ENCODE measurements at regions not wholly inside any gene's neighbourhood (a gene's known extent, or its start where the extent isn't known, plus 50 kb on each side); places are given as distances from the start of the nearest gene placed in this dataset.

DNA sequence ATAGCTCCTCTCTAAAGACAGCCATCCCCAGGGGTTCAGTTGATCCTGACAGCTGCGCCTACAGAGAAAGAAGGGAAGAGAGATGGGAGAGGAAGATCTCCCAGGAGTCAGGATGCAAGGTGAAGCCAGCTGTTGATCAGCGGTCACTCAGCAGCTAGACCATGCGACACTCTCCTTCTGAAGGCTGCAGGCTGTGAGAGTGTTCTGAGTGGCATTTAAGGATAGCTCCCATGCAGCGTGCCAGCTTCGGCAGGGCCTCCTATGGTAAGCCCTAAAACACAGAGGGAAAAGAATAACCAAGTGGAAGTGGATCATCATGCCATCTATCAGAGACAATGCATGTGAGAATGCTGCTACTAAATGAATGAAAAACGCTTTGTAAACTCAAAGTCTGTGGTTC lies 197.9 kb upstream of the NUDT4 start (continued):
- TF ChIP-seq, protein P1, sequence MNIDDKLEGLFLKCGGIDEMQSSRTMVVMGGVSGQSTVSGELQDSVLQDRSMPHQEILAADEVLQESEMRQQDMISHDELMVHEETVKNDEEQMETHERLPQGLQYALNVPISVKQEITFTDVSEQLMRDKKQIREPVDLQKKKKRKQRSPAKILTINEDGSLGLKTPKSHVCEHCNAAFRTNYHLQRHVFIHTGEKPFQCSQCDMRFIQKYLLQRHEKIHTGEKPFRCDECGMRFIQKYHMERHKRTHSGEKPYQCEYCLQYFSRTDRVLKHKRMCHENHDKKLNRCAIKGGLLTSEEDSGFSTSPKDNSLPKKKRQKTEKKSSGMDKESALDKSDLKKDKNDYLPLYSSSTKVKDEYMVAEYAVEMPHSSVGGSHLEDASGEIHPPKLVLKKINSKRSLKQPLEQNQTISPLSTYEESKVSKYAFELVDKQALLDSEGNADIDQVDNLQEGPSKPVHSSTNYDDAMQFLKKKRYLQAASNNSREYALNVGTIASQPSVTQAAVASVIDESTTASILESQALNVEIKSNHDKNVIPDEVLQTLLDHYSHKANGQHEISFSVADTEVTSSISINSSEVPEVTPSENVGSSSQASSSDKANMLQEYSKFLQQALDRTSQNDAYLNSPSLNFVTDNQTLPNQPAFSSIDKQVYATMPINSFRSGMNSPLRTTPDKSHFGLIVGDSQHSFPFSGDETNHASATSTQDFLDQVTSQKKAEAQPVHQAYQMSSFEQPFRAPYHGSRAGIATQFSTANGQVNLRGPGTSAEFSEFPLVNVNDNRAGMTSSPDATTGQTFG (tag by site-specific recombination; IDR thresholded peaks at IDR 0.05; ENCODE audit: borderline replicate concordance), result no peak
- no peak for TF ChIP-seq KLF1 (tag by site-specific recombination; IDR thresholded peaks at IDR 0.05)

GRCh38 chr12:93180566-93180965 lies 197.2 kb upstream of the NUDT4 start:
- no peak for TF ChIP-seq ZNF530 (tag by site-specific recombination; IDR thresholded peaks at IDR 0.05; ENCODE audit: low read depth)
- TF ChIP-seq, protein P2, sequence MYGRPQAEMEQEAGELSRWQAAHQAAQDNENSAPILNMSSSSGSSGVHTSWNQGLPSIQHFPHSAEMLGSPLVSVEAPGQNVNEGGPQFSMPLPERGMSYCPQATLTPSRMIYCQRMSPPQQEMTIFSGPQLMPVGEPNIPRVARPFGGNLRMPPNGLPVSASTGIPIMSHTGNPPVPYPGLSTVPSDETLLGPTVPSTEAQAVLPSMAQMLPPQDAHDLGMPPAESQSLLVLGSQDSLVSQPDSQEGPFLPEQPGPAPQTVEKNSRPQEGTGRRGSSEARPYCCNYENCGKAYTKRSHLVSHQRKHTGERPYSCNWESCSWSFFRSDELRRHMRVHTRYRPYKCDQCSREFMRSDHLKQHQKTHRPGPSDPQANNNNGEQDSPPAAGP (tag by site-specific recombination; IDR thresholded peaks at IDR 0.05), result no peak
- TF ChIP-seq ZNF544 (tag by site-specific recombination; IDR thresholded peaks at IDR 0.05), result no peak
- no peak for TF ChIP-seq ZBTB6 (tag by site-specific recombination; IDR thresholded peaks at IDR 0.05)
- no peak for TF ChIP-seq ZFP69B (tag by site-specific recombination; IDR thresholded peaks at IDR 0.05)
- TF ChIP-seq ZNF16 (tag by site-specific recombination; IDR thresholded peaks at IDR 0.05; ENCODE audit: low read depth), result no peak
- no peak for TF ChIP-seq ZNF704 (tag by site-specific recombination; IDR thresholded peaks at IDR 0.05)
- TF ChIP-seq ZBTB1 (tag by site-specific recombination; IDR thresholded peaks at IDR 0.05), result no peak
- TF ChIP-seq ZNF785 (tag by site-specific recombination; IDR thresholded peaks at IDR 0.05), result no peak
- TF ChIP-seq REPIN1 (tag by site-specific recombination; IDR thresholded peaks at IDR 0.05; ENCODE audit: low read depth), result no peak
- TF ChIP-seq ZNF19 (tag by site-specific recombination; IDR thresholded peaks at IDR 0.05; ENCODE audit: low read depth), result no peak
- no peak for TF ChIP-seq MYNN (tag by site-specific recombination; IDR thresholded peaks at IDR 0.05; ENCODE audit: borderline replicate concordance)
- TF ChIP-seq ZSCAN4 (tag by site-specific recombination; IDR thresholded peaks at IDR 0.05), result no peak
- TF ChIP-seq ZNF837 (tag by site-specific recombination; IDR thresholded peaks at IDR 0.05), result no peak
- no peak for TF ChIP-seq ZNF248 (tag by site-specific recombination; IDR thresholded peaks at IDR 0.05)
- no peak for TF ChIP-seq ZNF211 (tag by site-specific recombination; IDR thresholded peaks at IDR 0.05; ENCODE audit: low read depth)
- no peak for TF ChIP-seq ZNF274 (IDR thresholded peaks at IDR 0.05; ENCODE audit: low read length)
- no peak for TF ChIP-seq ZNF274 (tag by site-specific recombination; IDR thresholded peaks at IDR 0.05; ENCODE audit: borderline replicate concordance)
- no peak for TF ChIP-seq ZNF324 (tag by site-specific recombination; IDR thresholded peaks at IDR 0.05)
- no peak for TF ChIP-seq ZNF621 (tag by site-specific recombination; IDR thresholded peaks at IDR 0.05)
- no peak for TF ChIP-seq ZNF768 (tag by site-specific recombination; IDR thresholded peaks at IDR 0.05)
- ChIA-PET POLR2A (no interaction called here), CTCF (no interaction called here)
- no peaks in the 10 kb centered on the region for H3K9me3 ChIP-seq (ENCODE audit: control insufficient read depth, insufficient read depth, low read depth, low read length)
- no peaks in the 10 kb centered on the region for H3K36me3 ChIP-seq (ENCODE audit: control insufficient read depth in 2 of 2, insufficient read depth in 1 of 2, low read length in 2 of 2)
- H3K27ac ChIP-seq (ENCODE audit: extremely low read depth, low read depth, low read length), result no peak overlapping the region
- no peak overlapping the region for H3K4me3 ChIP-seq (ENCODE audit: low read depth, low read length)
- no peaks in the 10 kb centered on the region for H3K4me1 ChIP-seq (ENCODE audit: control insufficient read depth, insufficient read depth, low read length)

All from HEK293 (cell line).